PFSK-1 (cell line): ENCODE measurements at regions not wholly inside any gene's neighbourhood (a gene's known extent, or its start where the extent isn't known, plus 50 kb on each side); places are given as distances from the start of the nearest gene placed in this dataset.

Experiments
- TAF1 ChIP-seq: IDR thresholded peaks from 2 replicates; pipeline ENCODE4 v1.6.1; 2012; ENCODE audit warnings: low read length, control low read depth, borderline replicate concordance; ENCODE audit not compliant: insufficient read depth
- TF ChIP-seq, protein P1 (sequence below), 2 experiments: IDR thresholded peaks; 2 replicates each; pipeline versions ENCODE4 v1.6.1 to v1.8.0; 2011 to 2012; ENCODE audit warnings: low read depth in 2 of 2, low read length in 2 of 2, control low read depth in 1 of 2, inconsistent platforms in 1 of 2, mild to moderate bottlenecking in 1 of 2, moderate library complexity in 1 of 2; ENCODE audit not compliant: insufficient read depth in 1 of 2

DNA sequence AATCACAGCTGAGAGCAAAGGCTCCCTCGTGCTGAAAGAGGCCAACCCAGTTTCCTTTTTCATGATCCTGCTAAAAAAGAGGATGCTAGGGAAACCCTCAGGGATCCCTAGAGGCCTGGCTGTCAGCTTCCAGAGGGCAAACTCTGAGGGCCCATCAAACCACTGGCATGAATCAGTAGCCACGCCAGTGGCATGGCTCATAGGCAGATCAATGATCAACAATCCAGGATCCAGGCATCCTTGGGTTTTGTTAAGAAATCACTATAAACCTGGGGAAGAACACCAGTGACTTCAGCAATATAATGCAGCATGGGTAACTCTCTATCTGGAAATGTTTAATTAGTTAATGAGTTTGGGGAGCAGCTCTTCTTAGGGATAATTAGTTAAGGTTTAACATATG is 286.5 kb downstream of the C1D start:
- no peak for TF ChIP-seq TAF1
- TF ChIP-seq, protein P1, sequence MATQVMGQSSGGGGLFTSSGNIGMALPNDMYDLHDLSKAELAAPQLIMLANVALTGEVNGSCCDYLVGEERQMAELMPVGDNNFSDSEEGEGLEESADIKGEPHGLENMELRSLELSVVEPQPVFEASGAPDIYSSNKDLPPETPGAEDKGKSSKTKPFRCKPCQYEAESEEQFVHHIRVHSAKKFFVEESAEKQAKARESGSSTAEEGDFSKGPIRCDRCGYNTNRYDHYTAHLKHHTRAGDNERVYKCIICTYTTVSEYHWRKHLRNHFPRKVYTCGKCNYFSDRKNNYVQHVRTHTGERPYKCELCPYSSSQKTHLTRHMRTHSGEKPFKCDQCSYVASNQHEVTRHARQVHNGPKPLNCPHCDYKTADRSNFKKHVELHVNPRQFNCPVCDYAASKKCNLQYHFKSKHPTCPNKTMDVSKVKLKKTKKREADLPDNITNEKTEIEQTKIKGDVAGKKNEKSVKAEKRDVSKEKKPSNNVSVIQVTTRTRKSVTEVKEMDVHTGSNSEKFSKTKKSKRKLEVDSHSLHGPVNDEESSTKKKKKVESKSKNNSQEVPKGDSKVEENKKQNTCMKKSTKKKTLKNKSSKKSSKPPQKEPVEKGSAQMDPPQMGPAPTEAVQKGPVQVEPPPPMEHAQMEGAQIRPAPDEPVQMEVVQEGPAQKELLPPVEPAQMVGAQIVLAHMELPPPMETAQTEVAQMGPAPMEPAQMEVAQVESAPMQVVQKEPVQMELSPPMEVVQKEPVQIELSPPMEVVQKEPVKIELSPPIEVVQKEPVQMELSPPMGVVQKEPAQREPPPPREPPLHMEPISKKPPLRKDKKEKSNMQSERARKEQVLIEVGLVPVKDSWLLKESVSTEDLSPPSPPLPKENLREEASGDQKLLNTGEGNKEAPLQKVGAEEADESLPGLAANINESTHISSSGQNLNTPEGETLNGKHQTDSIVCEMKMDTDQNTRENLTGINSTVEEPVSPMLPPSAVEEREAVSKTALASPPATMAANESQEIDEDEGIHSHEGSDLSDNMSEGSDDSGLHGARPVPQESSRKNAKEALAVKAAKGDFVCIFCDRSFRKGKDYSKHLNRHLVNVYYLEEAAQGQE (IDR thresholded peaks at IDR 0.05; ENCODE audit: insufficient read depth in 1 of 2, low read depth in 2 of 2, low read length in 2 of 2) = no peak
